Uterus (tissue), 2 donors: ENCODE measurements at regions not wholly inside any gene's neighbourhood (a gene's known extent, or its start where the extent isn't known, plus 50 kb on each side); places are given as distances from the start of the nearest gene placed in this dataset.

ENCODE experiments used
- POLR2A ChIP-seq, 2 donors: fragments of 450-650 bp; IDR thresholded peaks; one replicate each; pipeline ENCODE4 v1.6.1; 2016; ENCODE audit warnings: antibody characterized with exemption in 2 of 2, mild to moderate bottlenecking in 1 of 2, moderate library complexity in 1 of 2
- TF ChIP-seq, protein P1 (sequence below), 4 experiments: fragments of 200-600 bp in 2 of 4; fragments of 450-650 bp in 2 of 4; sonication (generic) in 2 of 4; IDR thresholded peaks; one replicate each; pipeline ENCODE4 v1.5.1; 2016 to 2019; ENCODE audit warnings: antibody characterized with exemption in 4 of 4, mild to moderate bottlenecking in 2 of 4, moderate library complexity in 1 of 4

GRCh38 chr11:87639753-87640364 is 535.4 kb downstream of the RAB38 start:
- no peak for TF ChIP-seq POLR2A (IDR thresholded peaks at IDR 0.05)
- TF ChIP-seq, protein P1, sequence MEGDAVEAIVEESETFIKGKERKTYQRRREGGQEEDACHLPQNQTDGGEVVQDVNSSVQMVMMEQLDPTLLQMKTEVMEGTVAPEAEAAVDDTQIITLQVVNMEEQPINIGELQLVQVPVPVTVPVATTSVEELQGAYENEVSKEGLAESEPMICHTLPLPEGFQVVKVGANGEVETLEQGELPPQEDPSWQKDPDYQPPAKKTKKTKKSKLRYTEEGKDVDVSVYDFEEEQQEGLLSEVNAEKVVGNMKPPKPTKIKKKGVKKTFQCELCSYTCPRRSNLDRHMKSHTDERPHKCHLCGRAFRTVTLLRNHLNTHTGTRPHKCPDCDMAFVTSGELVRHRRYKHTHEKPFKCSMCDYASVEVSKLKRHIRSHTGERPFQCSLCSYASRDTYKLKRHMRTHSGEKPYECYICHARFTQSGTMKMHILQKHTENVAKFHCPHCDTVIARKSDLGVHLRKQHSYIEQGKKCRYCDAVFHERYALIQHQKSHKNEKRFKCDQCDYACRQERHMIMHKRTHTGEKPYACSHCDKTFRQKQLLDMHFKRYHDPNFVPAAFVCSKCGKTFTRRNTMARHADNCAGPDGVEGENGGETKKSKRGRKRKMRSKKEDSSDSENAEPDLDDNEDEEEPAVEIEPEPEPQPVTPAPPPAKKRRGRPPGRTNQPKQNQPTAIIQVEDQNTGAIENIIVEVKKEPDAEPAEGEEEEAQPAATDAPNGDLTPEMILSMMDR (IDR thresholded peaks at IDR 0.05): no peak
